ENCODE measurements at regions not wholly inside any gene's neighbourhood (a gene's known extent, or its start where the extent isn't known, plus 50 kb on each side); places are given as distances from the start of the nearest gene placed in this dataset.

DNA sequence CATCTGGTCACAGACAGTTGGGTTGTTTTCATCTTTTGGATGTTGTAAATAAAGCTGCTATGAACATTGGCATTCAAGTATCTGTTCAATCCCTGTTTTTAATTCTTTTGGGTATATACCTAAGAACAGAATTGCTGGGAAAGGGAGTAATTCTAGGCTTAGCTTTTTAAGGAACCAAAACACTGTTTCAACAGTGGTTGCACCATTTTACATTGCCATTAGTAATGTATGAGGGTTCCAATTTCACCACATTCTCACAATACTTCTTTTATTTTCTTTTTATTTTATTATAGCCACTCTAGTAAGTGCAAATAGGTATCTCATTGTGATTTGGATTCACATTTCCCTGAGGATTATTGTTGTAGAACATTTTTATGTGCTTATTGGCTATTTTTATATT, 108.9 kb upstream of the GLS start:
- TF ChIP-seq, protein P1, sequence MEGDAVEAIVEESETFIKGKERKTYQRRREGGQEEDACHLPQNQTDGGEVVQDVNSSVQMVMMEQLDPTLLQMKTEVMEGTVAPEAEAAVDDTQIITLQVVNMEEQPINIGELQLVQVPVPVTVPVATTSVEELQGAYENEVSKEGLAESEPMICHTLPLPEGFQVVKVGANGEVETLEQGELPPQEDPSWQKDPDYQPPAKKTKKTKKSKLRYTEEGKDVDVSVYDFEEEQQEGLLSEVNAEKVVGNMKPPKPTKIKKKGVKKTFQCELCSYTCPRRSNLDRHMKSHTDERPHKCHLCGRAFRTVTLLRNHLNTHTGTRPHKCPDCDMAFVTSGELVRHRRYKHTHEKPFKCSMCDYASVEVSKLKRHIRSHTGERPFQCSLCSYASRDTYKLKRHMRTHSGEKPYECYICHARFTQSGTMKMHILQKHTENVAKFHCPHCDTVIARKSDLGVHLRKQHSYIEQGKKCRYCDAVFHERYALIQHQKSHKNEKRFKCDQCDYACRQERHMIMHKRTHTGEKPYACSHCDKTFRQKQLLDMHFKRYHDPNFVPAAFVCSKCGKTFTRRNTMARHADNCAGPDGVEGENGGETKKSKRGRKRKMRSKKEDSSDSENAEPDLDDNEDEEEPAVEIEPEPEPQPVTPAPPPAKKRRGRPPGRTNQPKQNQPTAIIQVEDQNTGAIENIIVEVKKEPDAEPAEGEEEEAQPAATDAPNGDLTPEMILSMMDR (IDR thresholded peaks at IDR 0.05), result no peak
- TF ChIP-seq POLR2AphosphoS5 (IDR thresholded peaks at IDR 0.05; ENCODE audit: low read depth, low read length), result no peak
- TF ChIP-seq SIN3A (IDR thresholded peaks at IDR 0.05; ENCODE audit: borderline replicate concordance, insufficient read depth, low read depth, low read length), result no peak
- TF ChIP-seq, protein P2, sequence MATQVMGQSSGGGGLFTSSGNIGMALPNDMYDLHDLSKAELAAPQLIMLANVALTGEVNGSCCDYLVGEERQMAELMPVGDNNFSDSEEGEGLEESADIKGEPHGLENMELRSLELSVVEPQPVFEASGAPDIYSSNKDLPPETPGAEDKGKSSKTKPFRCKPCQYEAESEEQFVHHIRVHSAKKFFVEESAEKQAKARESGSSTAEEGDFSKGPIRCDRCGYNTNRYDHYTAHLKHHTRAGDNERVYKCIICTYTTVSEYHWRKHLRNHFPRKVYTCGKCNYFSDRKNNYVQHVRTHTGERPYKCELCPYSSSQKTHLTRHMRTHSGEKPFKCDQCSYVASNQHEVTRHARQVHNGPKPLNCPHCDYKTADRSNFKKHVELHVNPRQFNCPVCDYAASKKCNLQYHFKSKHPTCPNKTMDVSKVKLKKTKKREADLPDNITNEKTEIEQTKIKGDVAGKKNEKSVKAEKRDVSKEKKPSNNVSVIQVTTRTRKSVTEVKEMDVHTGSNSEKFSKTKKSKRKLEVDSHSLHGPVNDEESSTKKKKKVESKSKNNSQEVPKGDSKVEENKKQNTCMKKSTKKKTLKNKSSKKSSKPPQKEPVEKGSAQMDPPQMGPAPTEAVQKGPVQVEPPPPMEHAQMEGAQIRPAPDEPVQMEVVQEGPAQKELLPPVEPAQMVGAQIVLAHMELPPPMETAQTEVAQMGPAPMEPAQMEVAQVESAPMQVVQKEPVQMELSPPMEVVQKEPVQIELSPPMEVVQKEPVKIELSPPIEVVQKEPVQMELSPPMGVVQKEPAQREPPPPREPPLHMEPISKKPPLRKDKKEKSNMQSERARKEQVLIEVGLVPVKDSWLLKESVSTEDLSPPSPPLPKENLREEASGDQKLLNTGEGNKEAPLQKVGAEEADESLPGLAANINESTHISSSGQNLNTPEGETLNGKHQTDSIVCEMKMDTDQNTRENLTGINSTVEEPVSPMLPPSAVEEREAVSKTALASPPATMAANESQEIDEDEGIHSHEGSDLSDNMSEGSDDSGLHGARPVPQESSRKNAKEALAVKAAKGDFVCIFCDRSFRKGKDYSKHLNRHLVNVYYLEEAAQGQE (IDR thresholded peaks at IDR 0.05; ENCODE audit: insufficient read depth in 1 of 2, low read depth in 2 of 2, low read length in 1 of 2), result no peak

All from Panc1 (cell line).